GM12891 (cell line): ENCODE measurements at regions not wholly inside any gene's neighbourhood (a gene's known extent, or its start where the extent isn't known, plus 50 kb on each side); places are given as distances from the start of the nearest gene placed in this dataset.
A peak's percentile ranks its signal among the peaks of the same experiment; 100 is the strongest.

Experiments used
- DNase-seq: peaks from one replicate; pipeline ENCODE4 v3.0.0; 2011; ENCODE audit warnings: low spot score; ENCODE audit not compliant: insufficient read length
- FAIRE-seq: peaks from 2 replicates; lab custom pipeline; 2011; peaks lifted over from hg19 to GRCh38; lab: Jason Lieb, UNC
- PAX5 ChIP-seq: IDR thresholded peaks from 2 replicates; pipeline ENCODE4 v1.6.1; 2011; ENCODE audit warnings: low read length, moderate library complexity, mild to moderate bottlenecking; ENCODE audit not compliant: insufficient read depth, severe bottlenecking
- POLR2AphosphoS5 ChIP-seq: IDR thresholded peaks from 2 replicates; pipeline ENCODE4 v1.6.1; 2011; ENCODE audit warnings: low read depth, low read length, control low read depth
- SPI1 ChIP-seq: IDR thresholded peaks from 2 replicates; pipeline ENCODE4 v1.6.1; 2011; ENCODE audit warnings: low read depth, low read length, control low read depth
- TAF1 ChIP-seq: IDR thresholded peaks from 2 replicates; pipeline ENCODE4 v1.6.1; 2011; ENCODE audit warnings: low read depth, low read length, control low read depth

- DNase-seq, result no peak
- TF ChIP-seq PAX5, result no peak
- no peak for TF ChIP-seq SPI1
- no peak for TF ChIP-seq TAF1
- TF ChIP-seq POLR2AphosphoS5, result no peak
- peak; percentile 13 for FAIRE-seq
Measured at GRCh38 chr5:74916831-74917710, 50.9 kb upstream of the FAM169A start.
